ENCODE measurements at regions not wholly inside any gene's neighbourhood (a gene's known extent, or its start where the extent isn't known, plus 50 kb on each side); places are given as distances from the start of the nearest gene placed in this dataset.

DNA sequence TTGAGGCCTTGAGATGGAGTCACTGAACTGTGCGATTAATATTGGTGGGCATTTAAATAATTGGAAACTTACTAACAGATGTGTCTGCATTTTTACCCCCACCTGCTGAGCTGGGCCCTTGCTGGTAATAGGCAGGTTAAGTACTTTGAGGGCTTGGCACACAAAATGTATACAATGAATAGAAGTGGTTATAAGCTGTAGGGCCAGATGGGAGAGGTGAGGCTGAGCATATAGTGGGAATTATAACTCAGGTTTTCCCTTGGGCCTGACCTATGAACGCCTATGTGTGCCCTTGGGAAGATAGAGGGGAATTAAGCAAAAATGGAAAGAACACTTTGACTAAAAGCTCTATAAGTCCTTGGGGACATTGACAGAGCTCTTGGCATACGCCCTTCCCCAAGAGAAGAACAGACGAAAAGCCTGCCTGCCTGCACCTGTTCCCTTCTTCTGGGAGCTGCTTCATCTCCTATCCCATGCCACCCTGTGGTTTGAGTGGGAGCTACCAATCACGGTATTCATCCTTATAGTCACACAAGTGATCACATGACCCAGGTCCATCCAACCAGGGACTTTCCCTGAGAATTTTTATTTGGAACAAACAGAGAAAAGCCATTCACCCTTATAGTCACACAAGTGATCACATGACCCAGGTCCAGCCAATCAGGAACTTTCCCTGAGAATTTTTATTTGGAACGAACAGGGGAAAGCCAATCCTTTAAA is 260.7 kb upstream of the CSF3R start:
- DNase-seq (ENCODE audit: low spot score), result no peak

DNA sequence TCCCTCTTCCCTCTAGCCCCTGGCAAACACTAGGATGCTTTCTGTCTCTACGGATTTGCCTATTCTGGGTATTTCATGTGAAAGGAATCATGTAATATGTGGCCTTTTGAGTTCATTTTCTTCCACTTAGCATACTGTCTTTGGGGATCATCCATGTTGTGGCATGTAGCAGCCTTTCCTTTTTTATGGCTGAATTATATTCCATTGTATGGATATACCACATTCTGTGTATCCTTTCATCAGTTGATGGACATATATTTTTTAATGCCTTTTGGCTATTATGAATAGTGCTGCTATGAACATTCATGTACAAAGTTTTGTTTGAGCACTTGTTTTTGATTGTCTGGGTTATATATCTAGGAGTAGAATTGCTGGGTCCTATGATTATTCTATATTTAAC is 258.4 kb upstream of the CSF3R start:
- DNase-seq (ENCODE audit: low spot score), result no peak

DNA sequence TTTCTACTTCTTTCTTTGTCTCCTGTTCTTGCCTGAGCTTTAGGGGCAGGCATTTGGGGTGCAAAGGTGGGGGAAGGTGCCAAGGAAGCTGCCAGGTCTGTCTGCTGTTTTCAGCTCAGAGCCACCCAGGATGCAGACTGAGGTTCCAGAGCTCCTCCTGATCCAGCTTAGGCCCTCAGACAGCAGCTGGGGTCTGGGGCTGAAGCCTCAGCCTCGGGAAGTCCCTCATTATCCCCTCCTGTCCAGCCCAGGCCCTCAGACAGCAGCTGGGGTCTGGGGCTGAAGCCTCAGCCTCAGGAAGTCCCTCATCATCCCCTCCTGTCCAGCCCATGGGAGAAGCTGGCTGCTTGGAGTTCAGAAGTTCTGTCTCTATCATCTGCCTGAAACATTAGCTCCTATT is 257.7 kb upstream of the CSF3R start:
- no peak for DNase-seq (ENCODE audit: low spot score)

DNA sequence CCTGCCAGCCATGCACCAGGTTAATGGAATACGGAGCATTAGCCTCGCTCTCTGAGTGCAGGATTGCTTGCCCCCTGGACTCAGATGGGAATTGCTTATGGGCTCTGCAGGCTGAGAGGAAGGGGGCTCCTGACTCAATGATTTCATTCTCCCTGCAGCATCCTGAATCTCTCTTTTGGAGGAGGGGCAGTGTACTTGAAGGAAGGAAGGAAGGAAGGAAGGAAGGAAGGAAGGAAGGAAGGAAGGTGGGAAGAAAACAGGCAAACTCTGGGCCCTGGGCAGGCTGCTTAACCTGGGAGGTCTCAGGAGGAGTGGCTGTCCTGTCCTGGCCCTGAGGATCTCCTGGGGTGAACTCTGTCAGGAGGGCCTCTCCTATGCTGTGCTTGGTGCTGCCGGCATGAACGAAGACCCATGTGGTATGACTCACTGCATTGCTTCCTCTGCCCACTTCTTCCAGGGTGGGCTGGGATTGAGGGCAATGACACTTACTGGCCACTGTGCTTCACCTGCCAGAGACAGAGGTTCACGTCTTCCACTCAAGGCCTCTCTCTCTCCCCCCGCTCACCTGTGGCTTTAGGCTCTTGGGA is 257.1 kb upstream of the CSF3R start:
- DNase-seq (ENCODE audit: low spot score), result no peak

DNA sequence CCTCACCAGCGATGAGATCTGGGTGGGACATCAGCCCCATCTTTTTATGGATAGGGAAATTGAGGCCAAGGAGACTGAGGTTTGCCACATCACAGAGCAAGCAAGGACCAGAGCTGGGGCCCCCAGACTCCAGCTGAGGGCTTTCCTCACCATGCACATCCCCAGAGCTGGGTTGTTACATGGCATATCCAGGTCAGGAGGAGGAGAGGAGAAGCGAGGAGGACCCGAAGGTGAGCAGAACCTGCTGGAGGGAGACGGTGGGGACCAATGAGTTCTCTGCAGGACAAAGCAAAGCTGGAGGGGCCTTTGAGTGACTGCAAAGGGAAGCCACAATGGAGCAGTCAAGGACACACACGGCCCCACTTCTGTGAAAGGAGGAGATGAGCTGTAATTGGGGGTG is 255.5 kb upstream of the CSF3R start:
- no peak for DNase-seq (ENCODE audit: low spot score)

DNA sequence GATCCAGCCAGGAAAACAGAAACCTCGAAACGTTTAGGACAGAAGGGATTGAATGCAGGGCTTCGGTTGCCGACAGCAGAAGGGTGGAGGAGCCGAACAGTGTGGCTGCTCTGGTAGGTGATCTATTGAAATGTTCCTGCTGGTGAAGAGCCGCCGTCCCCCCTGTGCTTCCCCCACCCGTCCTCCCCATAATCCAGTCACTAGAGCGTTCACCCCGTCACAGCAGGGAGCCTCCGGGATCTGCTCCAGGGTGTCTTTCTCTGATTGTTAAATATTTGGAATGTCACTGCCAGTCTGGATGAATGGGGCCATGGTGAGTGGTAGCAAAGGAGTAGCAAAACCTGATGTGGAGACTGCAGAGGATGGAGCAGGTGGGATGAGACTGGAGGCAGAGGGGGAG is 255.1 kb upstream of the CSF3R start:
- DNase-seq (ENCODE audit: low spot score), result no peak

DNA sequence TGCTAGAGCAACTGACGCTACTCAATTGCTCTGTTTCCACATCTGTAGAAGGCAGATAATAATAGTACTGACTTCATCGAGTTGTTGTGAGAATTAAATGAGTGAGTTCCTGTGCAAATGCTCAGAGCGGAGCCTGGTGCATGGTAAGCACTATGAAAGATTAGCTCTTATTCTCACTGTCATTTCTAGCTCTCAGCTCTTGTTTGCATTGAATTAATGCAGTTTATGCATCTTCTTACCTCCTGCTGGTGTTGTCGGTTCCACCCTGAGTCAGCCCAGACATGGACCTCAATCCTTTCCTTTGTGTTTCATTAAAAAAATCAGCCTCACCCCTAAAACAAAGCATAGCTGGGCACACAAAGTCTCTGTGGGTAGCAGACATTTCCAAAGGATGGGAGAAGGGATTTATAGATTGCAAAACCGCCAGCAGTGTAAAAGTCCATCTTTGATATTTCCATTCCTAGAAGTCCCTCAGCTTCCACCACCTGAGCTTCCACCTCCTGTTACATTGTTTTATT is 254.4 kb upstream of the CSF3R start:
- no peak for DNase-seq (ENCODE audit: low spot score)

DNA sequence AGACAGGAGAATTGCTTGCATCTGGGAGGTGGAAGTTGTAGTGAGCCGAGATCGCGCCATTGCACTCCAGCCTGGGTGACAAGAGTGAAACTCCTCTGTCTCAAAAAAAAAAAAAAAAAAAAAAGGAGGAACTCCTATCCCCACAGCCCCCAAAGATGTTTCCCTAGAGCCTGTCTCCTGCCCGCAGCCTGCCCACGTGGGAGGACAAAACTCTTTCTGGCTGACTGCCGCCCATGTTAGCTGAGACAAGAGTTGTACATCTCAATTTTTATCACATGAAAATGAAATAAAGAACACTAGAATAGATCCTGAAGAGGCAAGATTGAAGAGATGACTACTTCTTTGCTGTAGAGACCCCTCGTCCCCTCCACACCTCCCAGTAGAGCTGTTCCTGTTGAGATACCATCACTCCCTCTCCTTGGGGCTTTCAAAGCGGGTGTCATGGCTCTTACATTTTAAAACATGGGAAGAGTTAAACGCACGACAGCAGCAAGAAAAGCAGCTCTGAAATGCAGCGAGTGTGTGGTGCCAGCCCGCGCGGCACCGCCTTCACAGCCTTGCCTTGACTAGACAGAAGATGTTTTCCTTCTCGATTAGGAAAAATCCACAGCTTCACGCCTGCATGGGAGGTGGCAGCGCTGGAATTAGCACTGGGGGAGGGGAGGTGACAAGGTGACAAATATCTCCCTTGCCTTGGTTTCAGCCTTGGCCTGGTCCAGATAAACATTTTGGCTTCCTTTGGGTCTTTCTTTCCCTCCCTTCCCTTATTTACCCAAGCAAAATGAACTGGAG is 253.4 kb upstream of the CSF3R start:
- DNase-seq (ENCODE audit: low spot score), result no peak

DNA sequence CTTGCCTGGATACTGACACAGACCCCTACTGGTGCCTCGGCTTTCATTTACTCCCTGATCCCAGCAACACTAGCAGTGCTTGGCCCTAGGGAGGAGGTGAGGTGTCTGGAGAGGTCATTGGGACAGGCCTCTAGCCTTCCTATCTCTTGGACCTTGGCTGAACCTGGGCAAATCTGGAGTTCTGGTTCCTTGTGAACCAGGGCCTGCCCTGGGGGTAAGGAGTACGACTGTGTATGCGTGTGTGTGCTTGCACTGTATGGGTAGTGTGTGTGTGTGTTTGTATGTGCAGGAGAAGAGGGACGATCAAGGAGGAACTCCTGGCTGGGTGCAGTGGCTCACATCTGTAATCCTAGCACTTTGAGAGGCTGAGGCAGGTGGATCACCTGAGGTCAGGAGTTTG is 252.7 kb upstream of the CSF3R start:
- no peak for DNase-seq (ENCODE audit: low spot score)

DNA sequence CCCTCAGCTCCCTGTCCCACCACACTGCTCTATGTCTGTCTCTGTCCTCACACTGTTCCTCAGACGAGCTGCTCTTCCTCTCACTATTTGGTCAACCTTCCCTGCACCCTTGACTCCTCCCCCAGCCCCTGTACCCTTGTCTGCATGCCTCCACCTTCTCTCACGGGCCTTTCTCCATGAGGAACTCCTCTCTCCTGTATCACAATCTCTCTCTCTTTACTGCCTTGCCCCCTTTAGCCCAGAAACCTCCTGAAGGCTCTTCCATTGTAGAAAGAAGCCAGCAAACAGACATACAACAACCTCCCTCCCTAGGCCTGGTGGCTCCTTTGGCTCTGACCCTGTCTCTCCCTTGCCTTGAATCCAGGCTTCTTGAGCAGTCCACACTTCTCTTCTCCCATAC is 251.6 kb upstream of the CSF3R start:
- no peak for DNase-seq (ENCODE audit: low spot score)

DNA sequence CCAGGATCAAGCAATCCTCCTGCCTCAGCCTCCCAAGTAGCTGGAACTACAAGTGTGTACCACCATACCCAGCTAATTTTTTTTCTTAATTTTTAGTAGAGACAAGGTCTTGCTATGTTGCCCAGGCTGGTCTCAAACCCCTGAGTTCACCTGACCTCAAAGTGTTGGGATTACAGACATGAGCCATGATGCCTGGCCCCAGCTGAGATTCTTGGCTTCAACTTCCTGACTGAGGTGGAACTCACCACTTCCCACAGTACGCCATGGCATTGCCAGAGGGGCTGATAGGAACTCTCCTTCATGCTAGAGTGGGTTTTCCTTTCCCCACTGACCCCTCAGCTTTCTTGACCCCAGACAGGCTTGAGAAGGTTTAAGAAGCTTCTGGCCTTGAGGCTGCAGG is 251.0 kb upstream of the CSF3R start:
- no peak for DNase-seq (ENCODE audit: low spot score)

DNA sequence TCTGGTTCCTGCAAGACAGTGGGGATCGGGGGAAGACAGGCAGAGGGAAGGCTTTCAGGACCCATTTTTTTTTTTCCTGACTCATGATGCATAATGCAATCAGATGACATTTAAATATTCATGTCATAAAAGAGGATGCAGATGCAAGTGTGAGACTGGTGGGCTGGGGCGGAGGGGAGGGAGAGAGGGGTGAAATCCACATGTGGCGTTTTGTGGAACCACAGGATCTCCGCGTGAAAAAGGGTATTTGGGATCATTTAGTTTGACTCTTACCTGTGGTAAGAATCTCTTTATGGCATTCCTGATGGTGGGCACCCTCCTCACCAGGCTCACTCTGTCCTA is 249.3 kb upstream of the CSF3R start:
- DNase-seq (ENCODE audit: low spot score), result no peak

DNA sequence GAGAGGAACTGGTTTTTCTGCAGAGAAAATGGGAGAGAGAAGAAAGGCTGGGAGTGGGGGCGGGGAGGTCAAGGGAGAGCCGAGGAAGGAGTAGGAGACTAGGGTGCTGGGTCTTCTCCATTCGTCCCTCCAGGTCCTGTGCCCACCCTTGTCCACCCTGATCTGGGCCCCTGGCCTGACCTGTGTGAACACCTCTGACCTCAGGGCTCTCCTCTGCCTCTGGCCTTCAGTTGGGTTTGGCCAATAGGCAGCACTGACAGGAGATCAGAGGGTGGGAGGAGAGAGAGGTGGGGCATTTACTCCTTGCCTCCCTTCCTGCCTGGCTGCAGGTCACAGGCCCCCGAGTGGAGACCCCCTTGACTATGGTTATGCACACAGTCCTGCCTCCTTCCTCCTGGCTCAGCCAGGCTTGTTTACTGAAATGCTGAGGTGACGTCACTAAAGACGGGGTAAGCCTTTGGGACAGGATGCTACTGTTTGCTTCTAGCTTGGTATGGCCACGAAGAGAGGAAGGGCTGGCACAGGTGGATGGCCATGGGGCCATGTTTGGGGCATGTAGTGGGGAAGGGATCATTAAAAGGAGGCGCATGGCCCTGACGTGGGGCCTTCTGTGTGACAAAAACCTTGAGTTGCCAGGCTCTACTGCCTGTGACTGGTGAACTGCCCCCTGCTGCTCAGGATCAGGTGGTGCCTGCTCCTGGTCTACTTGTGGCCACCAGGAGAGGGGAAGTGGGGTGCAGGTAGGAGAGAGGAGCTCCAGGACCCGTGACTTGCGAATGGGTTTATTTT is 248.7 kb upstream of the CSF3R start:
- no peak for DNase-seq (ENCODE audit: low spot score)

DNA sequence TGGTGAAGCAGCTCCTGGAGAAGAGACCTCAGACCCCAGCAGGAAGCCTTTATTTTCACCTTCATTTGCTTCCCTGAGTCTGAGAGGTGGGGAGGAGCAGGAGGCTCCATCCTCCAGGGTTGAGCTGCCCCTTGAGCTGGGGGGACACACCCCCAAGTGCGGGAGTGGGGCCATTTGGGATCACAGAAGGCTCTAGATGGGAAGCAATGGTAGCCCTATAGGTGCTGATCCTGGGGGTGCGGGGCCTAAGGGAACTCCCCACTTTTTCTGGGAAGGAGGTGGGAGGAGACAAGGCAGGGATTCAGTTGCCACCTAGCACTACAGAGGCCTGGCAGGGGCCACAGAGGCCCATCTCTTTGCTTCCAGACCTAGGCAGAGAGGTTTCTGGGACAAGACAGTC is 247.9 kb upstream of the CSF3R start:
- DNase-seq (ENCODE audit: low spot score), result no peak

DNA sequence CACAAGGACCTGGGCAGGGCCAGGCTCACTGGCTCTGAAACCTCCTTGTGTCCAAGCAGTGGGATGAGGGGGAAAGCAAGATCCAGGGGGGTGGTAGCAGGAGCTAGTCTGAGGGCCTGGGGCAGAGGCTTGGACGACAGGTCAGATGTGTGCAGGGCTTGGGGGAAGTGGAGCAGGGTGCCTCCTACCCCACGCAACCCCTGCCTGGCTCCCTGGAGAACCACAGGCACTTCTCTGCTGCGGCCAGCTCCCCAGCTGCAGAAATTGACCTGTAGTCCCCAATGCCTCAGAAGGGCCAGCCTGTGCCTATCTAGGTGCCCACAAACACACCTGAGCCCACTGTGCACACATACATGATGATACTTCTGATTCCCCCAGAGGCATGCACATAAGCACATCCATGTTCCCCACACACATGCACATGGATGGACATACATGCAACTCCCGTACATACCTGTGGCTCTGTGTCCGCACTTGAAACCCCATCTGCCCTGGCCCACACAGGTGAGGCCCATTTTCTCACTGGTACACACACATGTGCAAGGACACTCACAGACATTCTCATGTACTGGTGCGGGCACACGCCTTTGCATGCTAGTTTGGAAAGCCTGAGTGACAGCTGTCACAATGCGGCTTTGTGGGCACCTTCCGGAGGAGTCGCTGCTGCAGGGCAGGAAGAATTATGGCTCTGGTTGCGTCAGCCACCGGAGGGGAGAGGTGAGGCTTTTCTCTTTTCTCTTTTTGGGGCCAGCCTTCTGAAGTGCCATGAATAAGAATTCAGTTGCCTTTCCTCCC is 247.2 kb upstream of the CSF3R start:
- DNase-seq (ENCODE audit: low spot score), result no peak

DNA sequence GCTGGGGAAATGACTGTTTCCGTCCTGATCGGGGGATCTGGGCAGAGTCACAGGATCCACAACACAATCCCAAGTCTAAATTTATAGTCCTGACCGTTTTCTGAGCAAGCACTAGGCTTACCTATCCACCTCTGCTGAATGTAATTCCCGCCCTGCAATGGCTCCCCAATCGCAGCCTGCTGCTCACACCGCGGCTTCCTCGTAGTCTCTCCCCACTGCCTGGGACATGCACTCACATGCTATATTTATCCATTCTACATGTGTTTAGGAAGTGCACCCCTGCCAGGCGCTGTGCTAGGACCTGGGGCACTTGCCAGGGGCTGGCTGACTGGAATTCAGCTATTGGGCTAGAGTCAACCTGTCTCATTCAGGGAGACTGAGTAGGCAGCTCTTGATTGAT is 246.6 kb upstream of the CSF3R start:
- no peak for DNase-seq (ENCODE audit: low spot score)

DNA sequence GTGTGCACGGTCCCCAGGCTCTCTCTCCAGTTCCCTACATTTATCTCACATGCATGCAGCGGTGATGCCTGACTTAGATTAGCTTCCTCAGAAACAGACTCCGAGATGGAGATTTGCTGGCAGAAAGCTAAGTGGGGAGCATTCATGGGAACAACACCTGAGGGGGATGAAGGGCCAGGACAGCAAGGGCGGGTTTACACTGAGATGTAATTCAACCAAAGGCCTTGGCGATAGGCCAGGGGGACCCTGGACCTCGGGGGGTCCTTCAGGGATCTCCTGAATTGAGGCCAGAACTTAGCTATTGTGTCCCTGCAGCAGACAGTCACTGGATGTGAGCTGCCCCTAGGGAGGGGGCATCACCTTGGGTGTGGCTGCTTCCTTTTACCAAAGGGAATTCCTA is 246.1 kb upstream of the CSF3R start:
- DNase-seq (ENCODE audit: low spot score), result peak; percentile 23

DNA sequence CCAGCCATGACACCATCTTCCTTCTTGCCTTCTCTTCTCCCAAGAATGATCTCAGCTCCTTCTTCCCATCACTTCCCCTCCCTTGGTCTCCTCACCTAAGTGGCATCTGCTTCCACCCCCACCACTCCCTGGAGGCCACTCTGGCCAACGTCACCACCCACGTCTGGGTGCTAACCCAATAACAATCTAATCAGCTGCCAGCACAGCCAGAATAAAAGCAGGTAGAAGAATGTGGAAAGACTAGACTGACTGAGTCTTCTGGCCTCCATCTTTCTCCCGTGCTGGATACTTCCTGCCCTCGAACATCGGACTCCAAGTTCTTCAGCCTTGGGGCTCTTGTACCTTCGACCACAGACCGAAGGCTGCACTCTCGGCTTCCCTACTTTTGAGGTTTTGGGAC is 245.3 kb upstream of the CSF3R start:
- DNase-seq (ENCODE audit: low spot score), result no peak

DNA sequence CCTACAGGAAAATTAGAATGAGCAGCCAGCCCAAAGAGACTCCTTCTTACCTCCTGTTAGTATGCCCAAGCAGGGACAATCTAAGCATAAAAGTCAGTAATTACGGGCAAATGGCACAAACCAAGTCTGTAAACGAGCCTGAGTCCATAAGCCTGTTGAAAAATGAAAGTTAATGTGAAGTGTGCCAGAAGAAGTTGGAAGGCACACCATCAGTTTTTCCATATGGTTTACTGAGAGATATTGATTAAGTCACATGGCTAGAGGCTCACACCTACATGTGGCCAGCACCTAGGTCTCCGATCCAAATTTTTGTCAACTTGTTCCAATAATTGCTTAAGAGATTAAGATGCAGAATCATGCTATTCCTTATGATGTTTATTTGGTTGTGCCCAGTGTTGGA is 242.4 kb upstream of the CSF3R start:
- no peak for DNase-seq (ENCODE audit: low spot score)

DNA sequence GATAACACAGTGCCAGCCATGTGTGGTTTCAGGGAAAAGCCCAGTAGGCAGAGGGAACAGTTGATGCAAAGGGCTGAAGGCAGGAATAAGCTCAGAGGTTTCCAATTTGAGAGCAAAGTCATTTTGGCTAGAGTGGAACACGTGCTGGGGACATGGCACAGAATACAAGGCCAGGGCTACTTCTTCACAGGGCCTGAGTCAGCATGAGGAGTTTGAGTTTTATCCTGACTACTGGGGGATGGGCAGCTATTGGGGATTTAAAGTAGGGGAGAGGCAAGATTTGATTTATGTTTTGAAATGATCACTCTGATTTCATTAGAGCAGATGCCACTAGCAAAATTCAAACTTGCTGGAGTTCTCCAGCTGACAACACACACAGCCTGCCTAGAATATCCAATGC is 241.1 kb upstream of the CSF3R start:
- DNase-seq (ENCODE audit: low spot score), result no peak

DNA sequence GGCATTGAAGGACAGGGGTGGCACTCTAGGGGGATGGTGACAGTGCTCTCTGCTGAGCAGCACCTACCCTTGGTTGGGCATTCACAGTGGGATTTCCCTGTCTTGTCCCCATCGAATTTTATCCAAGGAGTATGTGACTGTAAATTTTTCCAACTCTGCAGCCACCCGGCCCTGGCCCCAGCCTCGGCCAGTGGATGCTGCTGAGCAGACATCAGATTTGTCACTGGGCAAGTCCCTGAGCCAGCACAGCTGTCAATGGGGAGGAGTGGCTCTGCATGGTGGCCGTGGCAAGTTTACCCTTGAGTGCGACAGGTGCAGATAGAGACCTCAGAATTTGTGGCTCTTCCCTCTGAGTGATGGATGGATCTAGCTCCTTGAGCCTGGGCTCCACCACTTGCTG is 240.2 kb upstream of the CSF3R start:
- DNase-seq (ENCODE audit: low spot score), result no peak

Data from SK-N-DZ (cell line).